ENCODE measurements at regions not wholly inside any gene's neighbourhood (a gene's known extent, or its start where the extent isn't known, plus 50 kb on each side); places are given as distances from the start of the nearest gene placed in this dataset.
"Not testable (repeated sequence)": the region's sequence is repeated elsewhere in the genome, so short reads cannot be mapped to it uniquely, and the experiment has no call there.

DNA sequence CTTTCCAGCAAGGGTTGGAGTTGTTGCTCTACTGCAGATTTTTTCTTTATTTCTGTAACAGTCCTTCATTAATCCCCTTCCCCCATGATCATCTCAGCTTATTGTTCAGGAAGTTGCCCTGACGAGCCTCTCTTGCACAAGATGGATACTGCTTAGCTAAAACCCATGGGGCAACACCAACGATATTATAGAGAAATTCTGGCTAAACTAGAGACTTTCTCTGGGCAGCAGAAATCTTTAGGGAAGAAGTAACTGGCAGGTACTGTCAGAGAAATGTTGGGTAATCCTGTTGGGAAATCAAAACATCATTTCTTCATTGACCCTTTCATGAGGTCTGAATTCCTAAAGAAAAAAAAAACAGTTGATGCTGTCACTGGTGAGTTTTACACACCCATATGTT lies 921.3 kb downstream of the NLGN4X start:
- no peak overlapping the region for H3K4me3 ChIP-seq (ENCODE audit: low read depth, low read length)
- DNase-seq (ENCODE audit: low read depth), result no peak
- TF ChIP-seq, protein P1, sequence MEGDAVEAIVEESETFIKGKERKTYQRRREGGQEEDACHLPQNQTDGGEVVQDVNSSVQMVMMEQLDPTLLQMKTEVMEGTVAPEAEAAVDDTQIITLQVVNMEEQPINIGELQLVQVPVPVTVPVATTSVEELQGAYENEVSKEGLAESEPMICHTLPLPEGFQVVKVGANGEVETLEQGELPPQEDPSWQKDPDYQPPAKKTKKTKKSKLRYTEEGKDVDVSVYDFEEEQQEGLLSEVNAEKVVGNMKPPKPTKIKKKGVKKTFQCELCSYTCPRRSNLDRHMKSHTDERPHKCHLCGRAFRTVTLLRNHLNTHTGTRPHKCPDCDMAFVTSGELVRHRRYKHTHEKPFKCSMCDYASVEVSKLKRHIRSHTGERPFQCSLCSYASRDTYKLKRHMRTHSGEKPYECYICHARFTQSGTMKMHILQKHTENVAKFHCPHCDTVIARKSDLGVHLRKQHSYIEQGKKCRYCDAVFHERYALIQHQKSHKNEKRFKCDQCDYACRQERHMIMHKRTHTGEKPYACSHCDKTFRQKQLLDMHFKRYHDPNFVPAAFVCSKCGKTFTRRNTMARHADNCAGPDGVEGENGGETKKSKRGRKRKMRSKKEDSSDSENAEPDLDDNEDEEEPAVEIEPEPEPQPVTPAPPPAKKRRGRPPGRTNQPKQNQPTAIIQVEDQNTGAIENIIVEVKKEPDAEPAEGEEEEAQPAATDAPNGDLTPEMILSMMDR (IDR thresholded peaks at IDR 0.05; ENCODE audit: low read depth, low read length, missing control alignments), result no peak

DNA sequence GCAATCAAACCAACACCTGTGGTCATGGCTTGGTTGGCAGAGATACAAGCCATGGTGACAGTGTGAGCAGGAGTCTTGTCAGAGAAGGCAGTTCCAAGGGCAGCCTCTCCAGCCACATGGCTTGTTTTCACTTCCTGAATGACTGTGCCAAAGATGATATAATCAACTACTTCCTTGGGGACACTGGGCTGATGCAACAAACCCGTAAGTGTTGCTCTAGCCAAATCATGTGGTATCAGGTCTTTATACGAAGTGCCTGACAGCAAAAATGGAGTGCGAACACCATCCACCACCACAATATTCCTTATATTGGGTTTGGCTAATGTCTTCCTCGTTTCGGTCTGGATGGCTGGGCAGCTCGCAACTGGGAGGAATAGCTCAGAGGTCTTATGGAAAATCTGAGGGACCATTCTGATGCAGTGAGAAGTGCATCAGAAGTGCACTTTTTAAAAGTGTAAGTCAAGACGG lies 922.0 kb downstream of the NLGN4X start:
- no peak for DNase-seq (ENCODE audit: low read depth)
- TF ChIP-seq, protein P1 (IDR thresholded peaks at IDR 0.05; ENCODE audit: low read depth, low read length, missing control alignments), result no peak

DNA sequence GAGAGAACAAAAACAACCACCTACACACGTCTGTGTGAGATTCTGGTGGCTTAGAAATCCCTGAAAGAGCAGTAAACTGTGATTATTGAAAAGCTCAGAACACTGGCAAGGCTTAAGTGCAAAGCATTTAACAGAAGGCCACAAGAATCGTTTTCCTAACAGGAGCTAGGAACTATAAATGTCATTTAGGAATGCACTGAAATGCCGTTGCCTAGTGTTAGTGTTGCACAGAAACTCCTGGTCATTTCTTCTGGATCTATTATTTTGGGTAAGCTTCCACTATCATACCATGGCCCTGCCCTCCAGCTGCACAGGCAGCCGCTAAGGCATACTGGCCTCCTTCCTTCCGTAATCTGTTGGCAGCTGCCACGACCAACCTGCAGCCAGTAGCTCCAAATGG lies 923.2 kb downstream of the NLGN4X start:
- no peak overlapping the region for H3K4me3 ChIP-seq (ENCODE audit: low read depth, low read length)
- TF ChIP-seq, protein P1 (IDR thresholded peaks at IDR 0.05; ENCODE audit: low read depth, low read length, missing control alignments), result no peak
- no peak for DNase-seq (ENCODE audit: low read depth)

More for the DNA sequence above, 922.0 kb downstream of the NLGN4X start:
- H3K4me3 ChIP-seq (ENCODE audit: low read depth, low read length), result no peak overlapping the region

DNA sequence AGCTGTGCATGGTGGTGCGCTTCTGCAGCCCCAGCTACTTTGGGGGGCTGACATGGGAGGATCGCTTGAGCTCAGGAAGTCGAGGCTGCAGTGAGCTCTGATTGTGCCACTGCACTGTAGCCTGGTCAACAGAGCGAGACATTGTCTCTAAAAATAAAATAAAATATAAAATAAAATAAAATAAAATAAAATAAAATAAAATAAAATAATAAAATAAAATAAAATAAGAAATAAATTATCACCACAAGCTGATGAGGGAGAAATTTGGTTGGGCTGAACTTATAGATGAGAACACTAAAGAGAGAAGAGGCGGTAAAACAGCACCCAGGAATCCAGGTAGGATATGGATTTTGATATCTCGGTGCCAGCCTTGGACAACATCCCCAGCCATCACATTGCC lies 933.7 kb downstream of the NLGN4X start:
- no peak for DNase-seq (ENCODE audit: low read depth)
- H3K4me3 ChIP-seq (ENCODE audit: low read depth, low read length), result no peak overlapping the region
- TF ChIP-seq, protein P1 (IDR thresholded peaks at IDR 0.05; ENCODE audit: low read depth, low read length, missing control alignments), result no peak

DNA sequence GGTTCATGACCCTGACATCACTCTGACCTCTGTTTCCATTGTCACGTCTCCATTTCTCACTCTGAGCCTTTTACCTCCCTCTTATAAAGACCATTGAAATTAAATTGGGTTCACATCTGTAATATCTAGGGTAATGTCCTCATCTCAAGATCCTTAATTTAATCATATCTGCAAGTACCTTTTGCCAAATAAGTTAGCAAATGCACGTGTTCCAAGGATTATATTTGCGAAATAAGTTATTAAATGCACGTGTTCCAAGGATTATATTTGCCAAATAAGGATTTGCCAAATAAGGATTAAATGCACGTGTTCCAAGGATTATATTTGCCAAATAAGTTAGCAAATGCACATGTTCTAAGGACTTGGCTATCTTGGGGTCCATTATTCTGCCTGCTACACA lies 938.0 kb downstream of the NLGN4X start:
- no peak for DNase-seq (ENCODE audit: low read depth)
- no peak overlapping the region for H3K4me3 ChIP-seq (ENCODE audit: low read depth, low read length)
- TF ChIP-seq, protein P1 (IDR thresholded peaks at IDR 0.05; ENCODE audit: low read depth, low read length, missing control alignments), result no peak

DNA sequence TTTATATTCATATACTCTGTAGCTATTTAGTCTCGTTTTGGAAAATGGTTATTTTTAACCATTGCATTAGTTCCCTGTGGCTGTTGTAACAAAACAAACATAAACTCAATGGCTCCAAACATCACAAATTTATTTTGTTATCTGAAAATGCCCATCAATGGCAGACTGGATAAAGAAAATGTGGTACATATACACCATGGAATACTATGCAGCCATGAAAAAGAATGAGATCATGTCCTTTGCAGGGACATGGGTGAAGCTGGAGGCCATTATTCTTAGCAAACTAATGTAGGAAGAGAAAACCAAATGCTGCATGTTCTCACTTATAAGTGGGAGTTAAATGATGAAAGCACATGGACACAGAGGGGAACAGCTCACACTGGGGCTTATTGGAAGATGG lies 938.7 kb downstream of the NLGN4X start:
- DNase-seq (ENCODE audit: low read depth), result not testable (repeated sequence)

DNA sequence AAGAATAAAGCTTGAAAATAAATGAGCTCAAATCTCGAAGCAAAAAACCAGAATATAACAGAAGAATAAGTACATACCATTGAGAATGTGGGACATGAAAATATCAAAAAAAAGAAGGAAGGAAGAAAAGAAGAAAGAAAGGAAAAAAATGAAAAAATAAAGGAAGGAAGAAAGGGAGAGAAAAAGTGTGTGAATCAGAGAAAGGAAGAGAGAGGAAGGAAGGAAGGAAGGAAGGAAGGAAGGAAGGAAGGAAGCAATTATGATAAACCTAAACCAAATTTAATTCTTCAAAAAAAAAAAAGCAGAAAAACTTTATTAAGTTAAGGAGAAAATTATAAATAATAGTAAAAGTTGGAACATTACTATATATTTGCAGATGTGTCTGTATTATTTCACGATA lies 949.8 kb downstream of the NLGN4X start:
- TF ChIP-seq, protein P1 (IDR thresholded peaks at IDR 0.05; ENCODE audit: low read depth, low read length, missing control alignments), result no peak
- no peak overlapping the region for H3K4me3 ChIP-seq (ENCODE audit: low read depth, low read length)
- DNase-seq (ENCODE audit: low read depth), result no peak

More for the DNA sequence above, 938.7 kb downstream of the NLGN4X start:
- not testable (repeated sequence) for H3K4me3 ChIP-seq (ENCODE audit: low read depth, low read length)

Data from GM12864 (cell line).